ENCODE measurements at regions not wholly inside any gene's neighbourhood (a gene's known extent, or its start where the extent isn't known, plus 50 kb on each side); places are given as distances from the start of the nearest gene placed in this dataset.
"Not testable (repeated sequence)": the region's sequence is repeated elsewhere in the genome, so short reads cannot be mapped to it uniquely, and the experiment has no call there.

DNA sequence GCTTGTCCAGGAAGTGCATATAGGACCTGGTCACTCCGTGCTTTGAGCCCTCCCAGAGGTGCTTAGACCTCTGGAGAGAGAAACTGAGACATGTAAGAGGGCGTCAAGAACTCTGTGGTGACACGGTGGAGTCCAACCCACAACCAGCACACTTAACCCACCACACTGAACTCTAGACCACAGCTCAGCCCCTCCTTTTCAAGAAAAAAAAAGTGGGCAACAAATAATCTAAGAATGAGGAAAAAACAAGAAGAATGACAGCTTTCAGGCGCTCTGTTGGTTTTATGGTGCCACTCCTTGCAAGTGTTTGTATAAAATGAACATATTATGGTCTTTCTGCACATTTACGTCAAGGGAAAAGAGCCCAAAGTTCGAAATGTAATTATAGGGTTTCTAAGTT lies 50.2 kb upstream of the SNAPC3 start:
- DNase-seq: no peak

DNA sequence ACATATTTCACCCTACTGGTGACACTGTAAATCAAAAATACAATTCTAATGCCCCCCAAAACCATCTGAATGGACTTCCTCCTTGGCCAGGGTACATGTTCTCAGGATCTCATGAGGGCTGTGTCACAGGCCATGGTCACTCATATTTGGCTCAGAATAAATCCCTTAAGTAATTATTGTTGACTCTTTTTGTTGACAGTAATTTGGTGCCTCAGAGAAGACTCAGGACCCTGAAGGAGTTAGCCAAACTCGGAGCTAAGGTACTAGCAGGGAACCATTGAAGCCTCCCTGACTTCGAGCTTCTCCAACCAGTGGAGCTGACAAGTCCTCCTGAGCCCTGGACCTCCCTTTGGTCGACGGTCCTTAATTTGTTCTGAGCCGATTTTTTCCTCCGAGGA lies 51.2 kb upstream of the SNAPC3 start:
- no peak for DNase-seq

DNA sequence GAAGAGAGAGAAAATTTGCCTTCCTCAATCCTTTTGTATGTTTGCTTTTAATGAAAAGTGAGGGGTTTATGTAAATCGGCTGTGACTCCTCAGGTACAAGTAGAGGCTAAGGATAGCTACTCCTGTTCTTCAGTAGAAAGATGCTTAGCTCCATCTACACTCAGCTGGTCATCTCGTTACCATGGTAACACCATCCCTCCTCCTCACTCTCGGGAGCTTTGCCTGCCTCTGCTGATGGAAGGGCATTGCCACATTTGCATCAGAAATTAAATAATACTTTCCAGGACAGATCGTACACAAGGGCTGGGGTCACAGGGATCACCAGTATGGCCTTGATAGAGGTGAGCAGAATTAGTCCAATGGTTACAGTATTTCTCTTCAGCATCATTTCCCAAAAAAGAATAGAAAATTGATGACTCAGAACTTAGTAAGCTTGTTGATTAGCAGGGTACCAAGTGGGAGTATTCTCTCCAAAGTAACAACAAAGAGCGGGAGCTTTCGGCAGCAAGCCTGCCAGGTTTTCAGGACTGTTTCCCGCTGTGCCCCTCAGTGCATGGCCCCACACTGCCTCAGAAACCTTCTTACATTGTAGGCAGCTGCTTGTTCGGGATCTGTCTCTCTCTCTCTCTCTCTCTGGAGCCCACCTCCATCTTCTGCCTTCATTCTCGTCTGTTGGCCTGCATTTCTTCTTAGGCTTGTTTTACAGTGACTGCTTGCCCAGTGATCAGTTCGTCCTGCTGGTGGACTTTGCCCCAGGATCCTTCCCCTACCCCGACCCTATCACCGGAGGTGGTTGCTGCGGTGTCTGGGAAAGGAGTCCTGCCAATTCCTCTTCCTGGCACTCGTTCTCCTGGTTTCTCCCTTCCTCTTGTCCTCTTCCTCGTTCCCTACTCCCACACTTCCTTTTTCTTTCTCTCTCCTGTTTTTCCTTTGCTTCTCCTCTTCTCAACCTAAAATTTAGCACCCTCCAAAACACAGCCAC lies 51.9 kb upstream of the SNAPC3 start:
- no peak for DNase-seq

DNA sequence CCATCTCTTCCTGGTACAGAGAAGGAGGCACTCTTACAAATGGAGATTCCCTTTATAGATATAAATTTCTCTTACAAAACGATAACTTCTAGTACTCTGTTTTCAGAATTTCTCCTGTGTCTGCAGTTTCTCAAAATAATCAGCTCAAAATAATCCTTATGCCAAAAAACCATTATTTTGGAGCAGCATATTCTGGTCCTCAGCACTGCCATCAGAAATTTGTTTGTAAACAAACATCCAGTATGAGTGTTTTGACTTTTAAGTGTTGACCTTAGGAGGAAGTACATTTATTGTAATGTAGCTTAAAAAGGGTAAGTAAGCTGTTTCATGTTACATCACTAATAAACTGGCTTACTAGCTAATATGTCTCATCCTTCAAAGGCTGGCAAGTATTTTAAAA lies 52.8 kb upstream of the SNAPC3 start:
- no peak for DNase-seq

DNA sequence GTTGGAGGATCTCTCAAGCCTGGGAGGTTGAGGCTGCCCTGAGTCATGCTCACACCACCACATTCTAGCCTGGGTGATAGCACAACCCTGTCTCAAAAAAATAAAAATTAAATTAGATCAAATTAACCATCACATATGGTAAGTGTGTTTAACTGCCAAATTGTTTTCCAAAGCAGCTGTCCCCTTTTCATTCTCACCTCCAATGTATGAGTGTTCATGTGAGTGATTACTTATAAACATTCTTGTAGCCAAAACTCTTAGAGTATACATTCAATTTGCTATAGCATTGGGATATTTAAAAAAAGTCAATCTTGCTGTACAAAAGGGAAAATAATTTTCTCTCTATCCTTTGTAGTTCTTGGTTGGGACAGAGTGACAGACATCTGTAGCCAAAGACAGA lies 53.4 kb upstream of the SNAPC3 start:
- no peak for DNase-seq

DNA sequence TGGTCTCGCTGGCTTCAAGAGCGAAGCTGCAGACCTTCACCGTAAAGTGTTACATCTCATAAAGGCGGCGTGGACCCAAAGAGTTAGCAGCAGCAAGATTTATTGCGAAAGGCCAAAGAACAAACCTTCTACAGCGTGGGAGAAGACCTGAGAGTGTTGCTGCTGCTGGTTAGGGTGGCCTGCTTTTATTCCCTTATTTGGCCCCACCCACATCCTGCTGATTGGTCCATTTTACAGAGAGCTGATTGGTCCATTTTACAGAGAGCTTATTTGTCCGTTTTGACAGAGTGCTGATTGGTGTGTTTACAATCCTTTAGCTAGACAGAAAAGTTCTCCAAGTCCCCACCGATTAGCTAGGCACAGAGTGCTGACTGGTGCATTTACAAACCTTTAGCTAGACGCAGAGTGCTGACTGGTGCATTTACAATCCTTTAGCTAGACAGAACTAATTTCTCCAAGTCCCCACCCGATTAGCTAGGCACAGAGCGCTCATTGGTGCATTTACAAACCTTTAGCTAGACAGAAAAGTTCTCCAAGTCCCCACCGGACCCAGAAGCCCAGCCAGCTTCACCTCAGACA lies 57.6 kb upstream of the SNAPC3 start:
- DNase-seq: not testable (repeated sequence)

DNA sequence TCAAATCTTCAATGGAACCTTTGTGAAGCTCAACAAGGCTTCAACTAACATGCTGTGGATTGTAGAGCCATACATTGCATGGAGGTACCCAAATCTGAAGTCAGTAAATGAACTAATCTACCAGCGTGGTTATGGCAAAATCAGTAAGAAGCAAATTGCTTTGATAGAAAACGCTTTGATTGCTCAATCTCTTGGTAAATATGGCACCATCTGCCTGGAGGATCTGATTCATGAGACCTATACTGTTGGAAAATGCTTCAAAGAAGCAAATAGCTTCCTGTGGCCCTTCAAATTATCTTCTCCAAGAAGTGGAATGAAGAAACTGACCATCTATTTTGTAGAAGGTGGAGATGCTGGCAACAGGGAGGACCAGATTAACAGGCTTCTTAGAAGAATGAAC lies 54.7 kb upstream of the TTC39B start:
- DNase-seq: no peak

DNA sequence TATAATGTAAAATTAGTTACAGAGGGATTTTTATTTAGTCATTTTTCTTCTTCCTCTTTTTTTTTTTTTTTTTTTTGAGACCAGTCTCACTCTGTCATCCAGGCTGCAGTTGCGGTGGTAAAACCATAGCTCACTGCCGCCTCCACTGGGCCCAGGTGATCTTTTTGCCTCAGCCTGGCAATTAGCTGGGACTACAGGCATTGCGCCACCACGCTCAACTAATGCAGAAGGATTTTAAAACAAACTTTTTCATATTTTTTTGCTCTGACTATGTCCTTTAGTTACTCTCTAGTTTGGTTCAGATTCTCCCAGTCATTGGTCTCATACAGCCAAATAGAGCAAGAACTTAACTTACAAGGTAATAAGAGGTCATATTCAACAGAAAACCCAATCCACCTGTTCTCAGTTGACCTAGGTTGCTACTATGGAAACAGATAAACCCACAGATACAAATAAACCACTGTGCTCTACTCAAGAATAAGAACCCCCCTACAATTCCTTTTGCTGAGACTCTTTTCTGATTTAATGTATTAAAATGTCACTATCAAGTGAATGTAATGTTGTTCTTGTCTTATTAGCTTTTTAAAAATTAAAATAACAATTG lies 50.1 kb upstream of the TTC39B start:
- peak; percentile 33 to 49 for DNase-seq
